HepG2 (cell line): ENCODE measurements at regions not wholly inside any gene's neighbourhood (a gene's known extent, or its start where the extent isn't known, plus 50 kb on each side); places are given as distances from the start of the nearest gene placed in this dataset.

ENCODE experiments used
- ATAC-seq: fragments of 200-7000 bp; cut with Tn5 transposase; 3 replicates; pipeline ENCODE4 v1.9.1; 2020; ENCODE audit warnings: mild to moderate bottlenecking, moderate library complexity
- BruUV-seq: library from RNA; stranded (reverse); fragments of 400-500 nt; replicated peaks from 2 replicates; lab custom pipeline; 2021; lab: Mats Ljungman, UMichigan
- CTCF ChIA-PET: fragments of 300-600 bp; formaldehyde crosslinking; extraction: SDS; loops from one replicate; lab custom pipeline; 2021; ENCODE audit warnings: low total read pairs, inconsistent platforms, low intra/inter-chr PET ratio; lab: Yijun Ruan, JAX
- POLR2A ChIA-PET: fragments of 350-600 bp; sonication (Branson Sonifier 250); formaldehyde crosslinking; loops from one replicate; lab custom pipeline; 2020; ENCODE audit warnings: antibody characterized with exemption, inconsistent platforms; lab: Yijun Ruan, JAX
- DNase-seq: peaks from one replicate; pipeline ENCODE4 v3.0.0-alpha.2; 2015; ENCODE audit warnings: low spot score
- FAIRE-seq: peaks from 3 replicates; lab custom pipeline; 2011; peaks lifted over from hg19 to GRCh38; lab: Jason Lieb, UNC
- H2AFZ ChIP-seq: one replicate; pipeline ENCODE4 v1.6.1; 2011; ENCODE audit warnings: low read length, inconsistent platforms
- H3K27ac ChIP-seq: fragments of 300-600 bp; 3 replicates; pipeline ENCODE4 v1.8.0; 2011; ENCODE audit warnings: mixed run types, mild to moderate bottlenecking, mixed read lengths, low read length, inconsistent platforms; ENCODE audit not compliant: insufficient read depth; ENCODE audit errors: extremely low read length
- H3K27me3 ChIP-seq, 2 experiments: fragments of 200-600 bp in 1 of 2; 2 replicates in 1 of 2; 3 replicates in 1 of 2; pipeline versions ENCODE4 v1.6.0 to v1.8.0; 2011; ENCODE audit warnings: low read length in 2 of 2, mild to moderate bottlenecking in 2 of 2, moderate library complexity in 2 of 2, inconsistent platforms in 1 of 2; ENCODE audit not compliant: insufficient read depth in 2 of 2, control insufficient read depth in 1 of 2
- H3K36me3 ChIP-seq, 2 experiments: fragments of 200-600 bp in 1 of 2; replicated peaks in 1 of 2; 2 replicates in 1 of 2; 3 replicates in 1 of 2; pipeline versions ENCODE4 v1.5.1 to v1.8.0; 2011; ENCODE audit warnings: low read length in 2 of 2, inconsistent platforms in 1 of 2; ENCODE audit not compliant: insufficient read depth in 2 of 2, control insufficient read depth in 1 of 2
- H3K4me1 ChIP-seq: 2 replicates; pipeline ENCODE4 v1.5.1; 2012; ENCODE audit warnings: low read length, inconsistent platforms; ENCODE audit not compliant: insufficient read depth
- H3K4me2 ChIP-seq: 2 replicates; pipeline ENCODE4 v1.6.0; 2011; ENCODE audit warnings: low read depth, low read length, inconsistent platforms
- H3K4me3 ChIP-seq, 3 experiments: fragments of 200-600 bp in 1 of 3; sonication (generic), shearing (Covaris generic) in 1 of 3; replicated peaks in 1 of 3; 2 replicates each; pipeline ENCODE4 v1.5.1; 2011 to 2016; ENCODE audit warnings: low read length in 3 of 3, inconsistent platforms in 2 of 3, low read depth in 2 of 3, mild to moderate bottlenecking in 2 of 3, control low read depth in 1 of 3, mixed read lengths in 1 of 3; ENCODE audit not compliant: insufficient read depth in 1 of 3
- H3K79me2 ChIP-seq: one replicate; pipeline ENCODE4 v1.6.1; 2011; ENCODE audit warnings: low read length, inconsistent platforms; ENCODE audit not compliant: insufficient read depth
- H3K9ac ChIP-seq: 2 replicates; pipeline ENCODE4 v1.6.0; 2011; ENCODE audit warnings: mild to moderate bottlenecking, low read depth, low read length, inconsistent platforms; ENCODE audit not compliant: insufficient read depth
- H3K9me3 ChIP-seq: 2 replicates; pipeline ENCODE4 v1.5.1; 2012; ENCODE audit warnings: mild to moderate bottlenecking, low read length
- H4K20me1 ChIP-seq: 2 replicates; pipeline ENCODE4 v1.6.0; 2011; ENCODE audit warnings: inconsistent platforms, mild to moderate bottlenecking, low read length, moderate library complexity; ENCODE audit not compliant: insufficient read depth
- CCDC6 ChIP-seq: sonication (generic); formaldehyde crosslinking; IDR thresholded peaks from 2 replicates; pipeline ENCODE4 v1.8.1; 2022; ENCODE audit warnings: mild to moderate bottlenecking, missing genetic modification reagents, moderate library complexity
- E2F1 ChIP-seq: sonication (generic); formaldehyde crosslinking; IDR thresholded peaks from 2 replicates; pipeline ENCODE4 v1.5.0; 2020; ENCODE audit warnings: missing genetic modification reagents
- HIC2 ChIP-seq: sonication (generic); formaldehyde crosslinking; IDR thresholded peaks from 2 replicates; pipeline ENCODE4 v1.9.0; 2022; ENCODE audit warnings: low read depth, missing genetic modification reagents
- NONO ChIP-seq, 2 experiments: fragments of 450-650 bp in 1 of 2; sonication (generic) in 1 of 2; formaldehyde crosslinking in 1 of 2; IDR thresholded peaks in 1 of 2; conservative IDR thresholded peaks in 1 of 2; 2 replicates each; pipeline versions ENCODE4 v1.6.1 to v1.8.0; 2017 to 2022; ENCODE audit warnings: mild to moderate bottlenecking in 1 of 2, missing genetic modification reagents in 1 of 2, moderate library complexity in 1 of 2
- NR2F1 ChIP-seq, 2 experiments: fragments of 450-650 bp in 1 of 2; formaldehyde crosslinking in 1 of 2; IDR thresholded peaks; 2 replicates each; pipeline versions ENCODE4 v1.5.0 to v1.6.1; 2016 to 2020; ENCODE audit warnings: mild to moderate bottlenecking in 1 of 2, missing compliant biosample characterization in 1 of 2, missing genetic modification reagents in 1 of 2, moderate library complexity in 1 of 2
- THAP8 ChIP-seq: sonication (generic); formaldehyde crosslinking; IDR thresholded peaks from 2 replicates; pipeline ENCODE4 v1.5.1; 2020; ENCODE audit warnings: missing genetic modification reagents, mild to moderate bottlenecking, borderline replicate concordance
- ZNF337 ChIP-seq: sonication (generic); formaldehyde crosslinking; IDR thresholded peaks from 2 replicates; pipeline ENCODE4 v1.5.1; 2020; ENCODE audit warnings: missing genetic modification reagents, low read depth, mild to moderate bottlenecking, borderline replicate concordance
- ZNF343 ChIP-seq: sonication (generic); formaldehyde crosslinking; IDR thresholded peaks from 2 replicates; pipeline ENCODE4 v1.4.0; 2020; ENCODE audit warnings: mild to moderate bottlenecking, missing genetic modification reagents
- WGBS: methylation state at CpG from one replicate; pipeline ENCODE4 v1.1.6; 2017; ENCODE audit warnings: low lambda C conversion rate; 5-methylcytosine and 5-hydroxymethylcytosine counted together
- in situ Hi-C: cut with HindIII; loops from 2 replicates; pipeline ENCODE4 v1.10.0; 2017; ENCODE audit warnings: low pct_unique_long_range_greater_than_20kb; ENCODE audit not compliant: extremely low pct_ligation_motif_present
- intact Hi-C: fragments of 100-400 bp; cut with micrococcal nuclease; formaldehyde crosslinking; loops from one replicate; pipeline ENCODE4 v1.10.0; 2022; ENCODE audit not compliant: unreplicated experiment

- no peak for TF ChIP-seq HIC2
These were observed 484.6 kb downstream of the ZNF536 start (continued) for GRCh38 chr19:30856786-30857185.

GRCh38 chr19:30856376-30856775, 484.2 kb downstream of the ZNF536 start:
- no peak overlapping the region for H3K9ac ChIP-seq
- no peak overlapping the region for H3K4me3 ChIP-seq
- intact Hi-C loops (no loop called here), in situ Hi-C loops (no loop called here)
- peaks cover 93% of the 10 kb centered on the region for H3K9me3 ChIP-seq
- H3K79me2 ChIP-seq: no peaks in the 10 kb centered on the region
- no peak overlapping the region for H3K4me2 ChIP-seq
- ATAC-seq (no peak), FAIRE-seq (no peak), DNase-seq (no peak)
- no peak overlapping the region for H3K27ac ChIP-seq
- no peak overlapping the region for H2AFZ ChIP-seq
- TF ChIP-seq ZNF343 (CRISPR knock-in tag) (no peak), E2F1 (no peak)
- no peaks in the 10 kb centered on the region for H3K36me3 ChIP-seq
- BruUV-seq: no TSS peak
- H4K20me1 ChIP-seq: no peaks in the 10 kb centered on the region
- no CpG with 5 or more reads among the region's 3 CpGs for WGBS
- ChIA-PET POLR2A (no interaction called here), CTCF (no interaction called here)
- no peaks in the 10 kb centered on the region for H3K4me1 ChIP-seq
- no peaks in the 10 kb centered on the region for H3K27me3 ChIP-seq

- TF ChIP-seq NR2F1 (CRISPR knock-in tag; IDR thresholded peaks at IDR 0.05) (no peak), CCDC6 (CRISPR knock-in tag) (no peak), THAP8 (CRISPR knock-in tag) (no peak), NONO (IDR thresholded peaks at IDR 0.05) (no peak), NONO (CRISPR knock-in tag; conservative IDR thresholded peaks at IDR 0.05) (no peak), ZNF337 (no peak)
- TF ChIP-seq, all 625 proteins: peak for 0
- peaks cover 93% of the 10 kb centered on the region for H3K9me3 ChIP-seq
- ATAC-seq (no peak), FAIRE-seq (no peak), DNase-seq (no peak)
- WGBS: 0% methylated on average over 2 of the region's 6 CpGs
- H3K4me3 ChIP-seq: no peak overlapping the region
- CTCF ChIA-PET: no interaction called here
- H2AFZ ChIP-seq: no peak overlapping the region
- H3K9ac ChIP-seq: no peak overlapping the region
- POLR2A ChIA-PET: no interaction called here
- H3K27me3 ChIP-seq: no peaks in the 10 kb centered on the region
- intact Hi-C loops: no loop called here
- no peaks in the 10 kb centered on the region for H3K36me3 ChIP-seq
- H3K79me2 ChIP-seq: no peaks in the 10 kb centered on the region
- H3K27ac ChIP-seq: no peak overlapping the region
- no peak overlapping the region for H3K4me2 ChIP-seq
- no peaks in the 10 kb centered on the region for H3K4me1 ChIP-seq
- in situ Hi-C loops: no loop called here
- BruUV-seq: no TSS peak
- no peaks in the 10 kb centered on the region for H4K20me1 ChIP-seq
These were observed 483.3 kb downstream of the ZNF536 start for GRCh38 chr19:30855442-30855841.
